ENCODE measurements at regions not wholly inside any gene's neighbourhood (a gene's known extent, or its start where the extent isn't known, plus 50 kb on each side); places are given as distances from the start of the nearest gene placed in this dataset.

DNA sequence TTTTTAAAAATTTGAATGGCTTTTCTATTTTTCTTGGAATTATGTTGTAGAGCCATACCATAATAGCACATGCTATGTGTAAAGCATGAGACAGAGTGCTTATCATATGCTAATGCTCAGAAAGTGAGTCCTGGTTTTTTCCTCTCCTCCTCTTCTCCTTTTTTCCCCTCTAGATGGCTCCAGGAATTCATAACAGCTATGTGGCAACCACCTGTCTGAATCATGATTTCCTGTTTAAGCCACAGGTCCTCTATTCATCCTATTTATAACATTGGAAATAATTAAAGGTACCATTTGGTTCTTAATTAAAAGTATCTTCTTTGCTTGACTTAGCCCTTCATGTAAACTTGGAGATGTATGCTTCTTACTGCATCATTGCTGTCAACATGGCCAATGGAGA lies 260.0 kb upstream of the MAP3K7 start:
- Histone ChIP-seq H3K27ac (no peak overlapping the region), H3K4me3 (no peak overlapping the region), H3K9me3 (no peaks in the 10 kb centered on the region), H3K4me1 (no peaks in the 10 kb centered on the region), H3K36me3 (ENCODE audit: insufficient read depth in 1 of 2, low read depth in 1 of 2) (no peaks in the 10 kb centered on the region), H3K27me3 (ENCODE audit: insufficient read depth in 3 of 3, low read length in 2 of 3) (no peaks in the 10 kb centered on the region)
- ATAC-seq (no peak), DNase-seq (no peak)
- intact Hi-C loops (cut with DNase I) = no loop called here
- TF ChIP-seq, protein P1, sequence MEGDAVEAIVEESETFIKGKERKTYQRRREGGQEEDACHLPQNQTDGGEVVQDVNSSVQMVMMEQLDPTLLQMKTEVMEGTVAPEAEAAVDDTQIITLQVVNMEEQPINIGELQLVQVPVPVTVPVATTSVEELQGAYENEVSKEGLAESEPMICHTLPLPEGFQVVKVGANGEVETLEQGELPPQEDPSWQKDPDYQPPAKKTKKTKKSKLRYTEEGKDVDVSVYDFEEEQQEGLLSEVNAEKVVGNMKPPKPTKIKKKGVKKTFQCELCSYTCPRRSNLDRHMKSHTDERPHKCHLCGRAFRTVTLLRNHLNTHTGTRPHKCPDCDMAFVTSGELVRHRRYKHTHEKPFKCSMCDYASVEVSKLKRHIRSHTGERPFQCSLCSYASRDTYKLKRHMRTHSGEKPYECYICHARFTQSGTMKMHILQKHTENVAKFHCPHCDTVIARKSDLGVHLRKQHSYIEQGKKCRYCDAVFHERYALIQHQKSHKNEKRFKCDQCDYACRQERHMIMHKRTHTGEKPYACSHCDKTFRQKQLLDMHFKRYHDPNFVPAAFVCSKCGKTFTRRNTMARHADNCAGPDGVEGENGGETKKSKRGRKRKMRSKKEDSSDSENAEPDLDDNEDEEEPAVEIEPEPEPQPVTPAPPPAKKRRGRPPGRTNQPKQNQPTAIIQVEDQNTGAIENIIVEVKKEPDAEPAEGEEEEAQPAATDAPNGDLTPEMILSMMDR (IDR thresholded peaks at IDR 0.05) = no peak

DNA sequence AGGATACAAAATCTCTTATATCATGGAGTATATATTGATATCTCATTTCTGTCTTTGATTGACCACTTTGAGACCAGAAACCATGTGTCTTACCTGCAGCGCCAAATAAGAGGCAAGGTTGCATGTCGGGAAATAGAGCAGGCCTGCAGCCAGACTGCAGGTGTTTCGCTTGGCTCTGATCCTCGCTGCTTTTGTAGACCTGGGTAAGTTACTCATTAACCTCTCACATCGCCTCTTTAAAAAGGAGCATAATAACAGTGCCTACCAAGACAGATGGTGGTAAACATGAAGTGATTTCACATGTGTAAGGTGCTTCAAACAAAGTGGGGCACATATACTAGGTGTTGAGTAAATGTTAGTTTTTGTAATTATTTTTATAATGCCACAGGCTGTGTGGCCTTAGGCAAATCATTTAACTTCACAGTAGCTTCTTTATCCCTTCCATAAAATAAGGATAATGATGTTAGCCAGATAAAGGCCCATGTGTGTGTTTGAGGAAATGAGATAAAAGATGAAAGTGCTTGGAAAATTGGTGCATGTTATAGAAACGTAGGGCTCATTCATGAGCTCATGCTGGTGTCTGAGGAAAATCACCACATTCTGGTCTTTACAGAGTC lies 248.8 kb upstream of the MAP3K7 start:
- H3K36me3 ChIP-seq (ENCODE audit: insufficient read depth in 1 of 2, low read depth in 1 of 2) = no peaks in the 10 kb centered on the region
- 84 to 91% (median 90%) methylated on average over 6 of the region's 6 CpGs for WGBS, 3 donors
- H3K27ac ChIP-seq = no peak overlapping the region
- ATAC-seq = no peak
- no peak for DNase-seq
- intact Hi-C loops (cut with DNase I) = no loop called here
- no peaks in the 10 kb centered on the region for H3K27me3 ChIP-seq (ENCODE audit: insufficient read depth in 3 of 3, low read length in 2 of 3)
- H3K9me3 ChIP-seq = no peaks in the 10 kb centered on the region
- no peak overlapping the region for H3K4me3 ChIP-seq
- H3K4me1 ChIP-seq = no peaks in the 10 kb centered on the region
- TF ChIP-seq, protein P1 (IDR thresholded peaks at IDR 0.05) = no peak

DNA sequence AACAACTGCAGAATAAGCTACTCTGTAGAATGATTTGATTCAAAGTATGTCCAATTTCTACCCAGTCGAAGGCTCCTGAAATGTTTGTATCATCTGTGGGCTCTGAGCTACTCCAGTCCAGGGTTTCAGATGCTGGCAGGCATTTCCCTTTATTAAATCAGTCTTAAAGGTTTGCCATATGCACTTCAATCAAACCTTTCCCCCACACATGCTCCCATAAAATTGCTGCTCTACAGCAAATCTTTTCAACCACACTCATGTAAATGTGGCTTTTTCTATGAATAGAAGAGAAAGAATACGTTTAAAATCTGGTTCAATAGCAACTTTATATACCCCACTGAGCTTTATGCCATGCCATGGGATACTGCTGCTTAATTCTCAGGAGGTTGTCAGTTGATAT lies 242.4 kb upstream of the MAP3K7 start:
- TF ChIP-seq, protein P1 (IDR thresholded peaks at IDR 0.05) = no peak
- Histone ChIP-seq H3K4me1 (no peaks in the 10 kb centered on the region), H3K27ac (no peak overlapping the region), H3K9me3 (no peaks in the 10 kb centered on the region), H3K36me3 (ENCODE audit: insufficient read depth in 1 of 2, low read depth in 1 of 2) (no peaks in the 10 kb centered on the region), H3K27me3 (ENCODE audit: insufficient read depth in 3 of 3, low read length in 2 of 3) (no peaks in the 10 kb centered on the region), H3K4me3 (no peak overlapping the region)
- 35 to 37% (median 35%) methylated on average over 2 of the region's 2 CpGs for WGBS, 3 donors
- intact Hi-C loops (cut with DNase I) = no loop called here
- ATAC-seq (no peak), DNase-seq (no peak)

DNA sequence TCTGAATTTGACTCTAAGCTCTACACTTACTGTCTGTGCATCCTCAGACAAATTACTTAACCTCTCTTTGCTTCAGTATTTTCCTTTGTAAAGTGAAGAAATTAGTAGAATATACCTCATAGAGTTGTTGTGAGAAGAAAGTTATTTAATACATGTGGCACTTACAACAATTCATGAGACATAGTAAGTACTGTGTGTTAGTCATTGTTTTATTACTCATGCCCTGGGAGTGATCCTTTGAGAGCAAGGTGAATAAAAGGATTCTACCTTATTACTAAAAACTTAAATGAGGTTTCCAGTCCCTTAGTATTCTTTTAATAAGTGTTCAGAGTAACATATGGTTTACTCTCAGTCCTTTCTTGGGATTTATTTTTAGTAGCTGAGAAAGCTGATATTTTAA lies 233.6 kb upstream of the MAP3K7 start:
- TF ChIP-seq, protein P1 (IDR thresholded peaks at IDR 0.05) = no peak
- Histone ChIP-seq H3K27ac (no peak overlapping the region), H3K9me3 (no peaks in the 10 kb centered on the region), H3K36me3 (ENCODE audit: insufficient read depth in 1 of 2, low read depth in 1 of 2) (no peaks in the 10 kb centered on the region), H3K4me1 (no peaks in the 10 kb centered on the region), H3K4me3 (no peak overlapping the region), H3K27me3 (ENCODE audit: insufficient read depth in 3 of 3, low read length in 2 of 3) (no peaks in the 10 kb centered on the region)
- no peak for ATAC-seq
- no peak for DNase-seq
- intact Hi-C loops (cut with DNase I) = no loop called here

DNA sequence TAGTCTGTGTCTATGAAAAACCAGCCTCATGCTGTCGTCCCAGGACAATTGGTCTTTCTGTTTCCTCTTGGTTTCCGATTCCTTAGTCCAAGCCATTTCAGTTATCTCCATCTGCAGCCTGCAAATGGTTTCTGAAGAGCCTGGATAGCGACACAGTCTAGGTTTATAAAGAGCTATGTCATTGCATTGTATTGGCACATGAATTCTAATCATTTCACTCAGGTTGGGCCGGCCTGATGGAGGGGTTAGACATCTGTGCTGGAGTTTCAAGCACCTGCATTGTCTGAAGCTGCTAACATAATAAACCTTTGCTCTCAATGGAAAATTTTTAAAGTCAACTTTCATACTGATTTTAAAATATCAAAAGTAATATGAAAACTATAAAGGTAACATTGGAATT lies 232.6 kb upstream of the MAP3K7 start:
- 44 to 45% (median 45%) methylated on average over 4 of the region's 4 CpGs for WGBS, 3 donors
- ATAC-seq (no peak), DNase-seq (no peak)
- H3K27ac ChIP-seq = no peak overlapping the region
- no peaks in the 10 kb centered on the region for H3K9me3 ChIP-seq
- no peaks in the 10 kb centered on the region for H3K36me3 ChIP-seq (ENCODE audit: insufficient read depth in 1 of 2, low read depth in 1 of 2)
- no peaks in the 10 kb centered on the region for H3K4me1 ChIP-seq
- no peak overlapping the region for H3K4me3 ChIP-seq
- TF ChIP-seq, protein P1 (IDR thresholded peaks at IDR 0.05) = no peak
- no peaks in the 10 kb centered on the region for H3K27me3 ChIP-seq (ENCODE audit: insufficient read depth in 3 of 3, low read length in 2 of 3)
- intact Hi-C loops (cut with DNase I) = no loop called here
